DND-41 (cell line): ENCODE measurements at regions not wholly inside any gene's neighbourhood (a gene's known extent, or its start where the extent isn't known, plus 50 kb on each side); places are given as distances from the start of the nearest gene placed in this dataset.

Experiments used
- ATAC-seq: fragments of 200-7000 bp; cut with Tn5 transposase; 3 replicates; pipeline ENCODE4 v1.9.1; 2021; ENCODE audit warnings: low read depth; ENCODE audit not compliant: insufficient read depth
- DNase-seq: peaks from one replicate; pipeline ENCODE4 v3.0.0-alpha.2; 2020
- H2AFZ ChIP-seq: 2 replicates; pipeline ENCODE4 v1.6.0; 2012; ENCODE audit warnings: low read depth, low read length
- H3K27ac ChIP-seq: 2 replicates; pipeline ENCODE4 v1.5.1; 2012; ENCODE audit warnings: low read length, inconsistent platforms
- H3K27me3 ChIP-seq: fragments of 200-600 bp; sonication (generic); 2 replicates; pipeline ENCODE4 v1.6.0; 2012; ENCODE audit warnings: low read length, mild to moderate bottlenecking, inconsistent platforms; ENCODE audit not compliant: insufficient read depth, poor library complexity
- H3K36me3 ChIP-seq: 2 replicates; pipeline ENCODE4 v1.5.1; 2012; ENCODE audit warnings: low read length, inconsistent platforms; ENCODE audit not compliant: insufficient read depth
- H3K4me1 ChIP-seq: 2 replicates; pipeline ENCODE4 v1.5.1; 2012; ENCODE audit warnings: mild to moderate bottlenecking, low read length; ENCODE audit not compliant: insufficient read depth
- H3K4me2 ChIP-seq: 2 replicates; pipeline ENCODE4 v1.6.0; 2012; ENCODE audit warnings: mild to moderate bottlenecking, moderate library complexity, low read length, inconsistent platforms; ENCODE audit not compliant: insufficient read depth
- H3K4me3 ChIP-seq, 2 experiments: fragments of 200-600 bp in 1 of 2; shearing (Covaris generic) in 1 of 2; 2 replicates each; pipeline ENCODE4 v1.5.1; 2012 to 2016; ENCODE audit warnings: inconsistent platforms in 2 of 2, low read length in 2 of 2, mild to moderate bottlenecking in 2 of 2, low read depth in 1 of 2, moderate library complexity in 1 of 2
- H3K79me2 ChIP-seq: 2 replicates; pipeline ENCODE4 v1.6.0; 2012; ENCODE audit warnings: low read length, inconsistent platforms; ENCODE audit not compliant: insufficient read depth
- H3K9ac ChIP-seq: 2 replicates; pipeline ENCODE4 v1.6.0; 2012; ENCODE audit warnings: low read depth, mild to moderate bottlenecking, inconsistent platforms, low read length, moderate library complexity
- H3K9me3 ChIP-seq: 2 replicates; pipeline ENCODE4 v1.5.1; 2012; ENCODE audit warnings: low read length, moderate library complexity, mild to moderate bottlenecking, inconsistent platforms; ENCODE audit not compliant: insufficient read depth, severe bottlenecking
- H4K20me1 ChIP-seq: 2 replicates; pipeline ENCODE4 v1.6.0; 2012; ENCODE audit warnings: low read length; ENCODE audit not compliant: insufficient read depth
- CTCF ChIP-seq: IDR thresholded peaks from 2 replicates; pipeline ENCODE4 v1.5.1; 2012; ENCODE audit warnings: borderline replicate concordance, low read length, moderate library complexity, mild to moderate bottlenecking; ENCODE audit not compliant: poor library complexity, severe bottlenecking; ENCODE audit errors: extremely low read depth
- EZH2 ChIP-seq: IDR thresholded peaks from 3 replicates; pipeline ENCODE4 v1.6.1; 2012; ENCODE audit warnings: borderline replicate concordance, low read depth, mild to moderate bottlenecking, moderate library complexity, low read length, inconsistent platforms; ENCODE audit not compliant: severe bottlenecking

GRCh38 chr1:67890857-67891256, 57.6 kb upstream of the GNG12 start:
- Histone ChIP-seq H3K4me3 (no peak overlapping the region), H3K79me2 (no peaks in the 10 kb centered on the region), H3K9me3 (no peaks in the 10 kb centered on the region), H3K4me1 (no peaks in the 10 kb centered on the region), H3K36me3 (no peaks in the 10 kb centered on the region), H3K4me2 (no peak overlapping the region), H2AFZ (no peak overlapping the region), H3K27me3 (no peaks in the 10 kb centered on the region), H3K9ac (no peak overlapping the region), H3K27ac (no peak overlapping the region), H4K20me1 (no peaks in the 10 kb centered on the region)
- ATAC-seq: no peak
- no peak for DNase-seq
- TF ChIP-seq EZH2 (no peak), CTCF (no peak)

- no peaks in the 10 kb centered on the region for H3K27me3 ChIP-seq
- no peaks in the 10 kb centered on the region for H3K79me2 ChIP-seq
- ATAC-seq: no peak
- no peak overlapping the region for H3K27ac ChIP-seq
- H3K4me2 ChIP-seq: no peak overlapping the region
- H3K36me3 ChIP-seq: no peaks in the 10 kb centered on the region
- no peak for DNase-seq
- H3K9me3 ChIP-seq: no peaks in the 10 kb centered on the region
- H3K4me3 ChIP-seq: no peak overlapping the region
- no peaks in the 10 kb centered on the region for H3K4me1 ChIP-seq
- TF ChIP-seq EZH2: no peak
- no peak overlapping the region for H3K9ac ChIP-seq
- H2AFZ ChIP-seq: no peak overlapping the region
- no peaks in the 10 kb centered on the region for H4K20me1 ChIP-seq
Measured at GRCh38 chr1:67889953-67890567, 56.8 kb upstream of the GNG12 start.

DNA sequence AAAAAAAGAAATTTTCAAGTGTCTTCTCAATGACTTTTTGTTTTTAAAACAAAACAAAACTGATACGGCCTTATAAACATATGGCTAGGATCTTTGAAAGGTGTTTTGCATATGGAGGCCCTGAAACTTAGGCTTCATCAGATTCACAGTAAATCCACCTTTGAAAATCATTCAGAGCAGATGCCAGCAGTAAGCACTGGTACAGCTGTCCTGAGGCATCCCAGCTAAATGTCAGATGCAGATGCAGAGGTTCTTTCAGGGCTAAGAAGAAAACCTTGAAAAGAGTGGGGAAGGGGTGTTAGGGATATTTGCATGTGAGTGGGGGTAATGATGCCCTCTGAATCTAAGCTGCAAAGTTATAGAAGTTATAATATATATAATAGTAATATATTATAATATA, 56.2 kb upstream of the GNG12 start:
- no peaks in the 10 kb centered on the region for H4K20me1 ChIP-seq
- H3K4me1 ChIP-seq: no peaks in the 10 kb centered on the region
- no peaks in the 10 kb centered on the region for H3K9me3 ChIP-seq
- no peak overlapping the region for H3K4me3 ChIP-seq
- no peak overlapping the region for H2AFZ ChIP-seq
- H3K4me2 ChIP-seq: no peak overlapping the region
- H3K36me3 ChIP-seq: no peaks in the 10 kb centered on the region
- TF ChIP-seq EZH2: no peak
- TF ChIP-seq CTCF: no peak
- H3K9ac ChIP-seq: no peak overlapping the region
- no peaks in the 10 kb centered on the region for H3K79me2 ChIP-seq
- H3K27me3 ChIP-seq: no peaks in the 10 kb centered on the region
- no peak for ATAC-seq
- DNase-seq: no peak
- no peak overlapping the region for H3K27ac ChIP-seq

GRCh38 chr1:67888216-67889106, 55.2 kb upstream of the GNG12 start:
- H3K4me1 ChIP-seq: no peaks in the 10 kb centered on the region
- H3K4me2 ChIP-seq: no peak overlapping the region
- H3K9ac ChIP-seq: no peak overlapping the region
- no peaks in the 10 kb centered on the region for H4K20me1 ChIP-seq
- no peaks in the 10 kb centered on the region for H3K79me2 ChIP-seq
- ATAC-seq (no peak), DNase-seq (no peak)
- no peak overlapping the region for H3K27ac ChIP-seq
- H3K9me3 ChIP-seq: no peaks in the 10 kb centered on the region
- H2AFZ ChIP-seq: no peak overlapping the region
- TF ChIP-seq CTCF (no peak), EZH2 (no peak)
- H3K36me3 ChIP-seq: no peaks in the 10 kb centered on the region
- no peak overlapping the region for H3K4me3 ChIP-seq
- H3K27me3 ChIP-seq: no peaks in the 10 kb centered on the region
